ENCODE measurements at regions not wholly inside any gene's neighbourhood (a gene's known extent, or its start where the extent isn't known, plus 50 kb on each side); places are given as distances from the start of the nearest gene placed in this dataset.

- DNase-seq (ENCODE audit: low read depth), result peak; percentile 95
Measured at GRCh38 chr3:43866529-43867353, 176.0 kb downstream of the ABHD5 start.

DNA sequence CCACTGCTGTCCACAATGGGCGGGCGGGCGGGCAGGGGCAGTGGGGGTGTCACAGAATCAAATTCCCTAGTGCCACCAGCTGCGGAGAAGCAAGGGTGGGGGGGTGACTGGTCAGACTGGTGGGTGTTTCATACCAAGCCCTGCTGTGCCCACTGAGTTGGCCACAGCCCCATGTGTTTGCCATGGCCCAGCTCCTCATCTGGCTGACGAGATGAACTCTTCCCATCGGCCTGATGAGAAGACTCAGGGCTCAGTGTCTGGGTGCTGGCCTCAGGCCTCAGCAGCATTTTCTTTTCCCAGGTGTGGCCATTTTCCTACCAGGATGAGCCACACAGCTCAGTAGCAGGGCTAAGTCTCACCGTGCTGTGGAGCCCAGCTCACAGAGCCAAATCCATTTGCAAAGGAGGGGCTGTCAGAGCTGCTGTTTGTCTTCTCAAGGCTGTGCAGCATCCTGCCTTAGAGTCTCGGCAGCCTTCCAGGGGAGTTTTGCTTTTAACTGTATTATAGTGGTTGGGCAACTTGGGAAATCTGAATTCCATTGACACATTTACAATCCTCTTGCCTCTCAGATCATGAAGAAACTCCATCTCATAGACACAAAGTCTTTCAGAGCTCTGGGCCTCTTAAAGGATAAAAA lies 176.8 kb downstream of the ABHD5 start:
- DNase-seq (ENCODE audit: low read depth), result peak; percentile 73

DNA sequence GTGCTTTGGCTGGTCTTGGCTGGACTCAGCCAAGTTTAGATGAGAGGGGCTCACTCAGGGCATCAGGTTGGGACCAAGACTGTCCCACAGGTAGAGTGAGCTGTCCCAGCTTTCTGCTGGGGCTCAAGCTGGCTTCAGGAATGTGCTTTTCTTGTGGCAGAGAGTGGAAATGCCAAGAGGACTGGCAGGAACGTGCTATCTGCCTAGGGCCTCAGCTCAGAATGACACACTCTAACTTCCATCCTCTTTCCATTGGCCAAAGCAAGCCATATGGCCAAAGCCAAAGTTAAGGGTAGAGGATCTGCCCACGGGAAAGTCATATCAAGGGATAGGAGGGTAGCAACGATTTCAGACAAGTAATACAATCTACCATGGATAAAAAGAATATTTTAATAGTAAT lies 178.8 kb downstream of the ABHD5 start:
- peak; percentile 35 for DNase-seq (ENCODE audit: low read depth)

- peak; percentile 89 for DNase-seq (ENCODE audit: low read depth)
Measured at GRCh38 chr3:43870120-43870519, 179.4 kb downstream of the ABHD5 start.

DNA sequence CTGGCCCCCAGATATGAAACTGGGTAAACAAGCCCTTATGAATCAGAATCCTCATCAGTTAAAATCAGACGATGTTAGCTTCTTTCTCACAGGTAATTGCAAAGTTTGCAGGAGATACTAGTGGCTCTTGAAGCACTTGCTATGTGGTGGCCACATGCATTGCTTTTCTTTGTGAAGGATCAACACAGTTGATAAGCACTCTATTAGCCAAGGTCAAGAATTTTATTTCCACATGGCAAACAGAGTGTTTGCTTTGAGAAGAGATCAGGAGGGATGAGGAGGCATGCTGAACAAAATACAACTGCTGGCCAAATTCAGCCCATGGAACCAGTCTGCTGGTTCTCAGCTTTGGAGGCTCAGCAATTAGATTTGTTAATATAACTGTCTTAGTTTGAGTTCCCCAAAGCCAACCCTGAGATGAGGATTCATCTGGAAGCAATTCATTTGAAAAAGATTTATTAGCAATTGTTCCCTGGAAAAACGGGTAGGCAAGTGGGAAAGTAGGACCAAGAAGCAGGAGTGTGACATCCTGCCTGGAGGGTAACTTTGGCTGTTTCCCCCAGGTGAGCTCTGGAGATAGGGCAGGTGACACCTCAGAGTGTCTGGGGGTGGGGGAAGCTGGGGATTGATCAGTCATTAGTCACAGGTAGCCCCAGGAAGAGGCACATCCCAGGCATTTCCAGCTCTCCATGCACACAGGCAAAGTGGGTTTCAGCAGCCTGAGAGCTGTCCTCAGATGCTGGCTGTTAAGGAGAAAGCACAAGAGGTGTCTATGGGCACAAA lies 180.3 kb downstream of the ABHD5 start:
- peak; percentile 21 for DNase-seq (ENCODE audit: low read depth)

GRCh38 chr3:43871627-43872245 lies 181.0 kb downstream of the ABHD5 start:
- peak; percentile 29 for DNase-seq (ENCODE audit: low read depth)

- peak; percentile 92 for DNase-seq (ENCODE audit: low read depth)
Measured at GRCh38 chr3:43872301-43872700, 181.6 kb downstream of the ABHD5 start.

DNA sequence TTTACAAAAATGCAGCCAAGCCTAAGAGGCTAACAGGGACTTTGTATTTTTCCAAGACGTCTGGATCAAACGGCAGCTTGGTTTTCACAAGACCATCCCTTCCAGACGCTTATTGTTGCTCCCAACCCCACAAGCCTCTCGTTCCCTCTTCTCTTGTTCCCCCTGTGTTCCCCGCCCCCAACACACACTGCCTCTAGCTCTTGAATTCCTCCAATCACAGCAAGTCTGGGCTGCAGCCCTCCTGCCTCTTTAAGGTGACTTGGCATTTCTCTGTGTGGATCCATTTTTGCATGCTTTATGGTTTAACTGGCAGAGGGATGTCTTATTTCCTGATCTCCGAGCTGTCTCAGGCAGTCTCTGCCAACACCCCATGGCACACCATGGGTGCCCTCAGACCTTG lies 182.2 kb downstream of the ABHD5 start:
- peak; percentile 89 for DNase-seq (ENCODE audit: low read depth)

DNA sequence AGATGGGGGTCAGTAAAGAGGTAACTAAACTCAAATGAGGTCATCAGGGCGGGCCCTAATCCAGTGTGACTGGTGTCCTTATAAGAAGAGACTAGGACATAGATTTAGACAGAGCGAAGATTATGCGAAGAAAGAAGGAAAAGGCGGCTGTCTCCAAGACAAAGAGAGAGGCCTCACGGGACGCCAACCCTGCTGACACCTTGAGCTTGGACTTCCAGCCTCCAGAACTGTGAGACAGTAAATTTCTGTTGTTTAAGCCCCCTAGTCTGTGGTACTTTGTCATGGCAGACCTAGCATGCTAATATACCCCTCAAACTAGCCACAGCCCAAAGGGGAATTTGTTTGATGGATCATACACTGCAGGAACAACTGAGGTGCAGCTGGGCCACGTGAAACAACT lies 183.0 kb downstream of the ABHD5 start:
- peak; percentile 32 for DNase-seq (ENCODE audit: low read depth)

DNA sequence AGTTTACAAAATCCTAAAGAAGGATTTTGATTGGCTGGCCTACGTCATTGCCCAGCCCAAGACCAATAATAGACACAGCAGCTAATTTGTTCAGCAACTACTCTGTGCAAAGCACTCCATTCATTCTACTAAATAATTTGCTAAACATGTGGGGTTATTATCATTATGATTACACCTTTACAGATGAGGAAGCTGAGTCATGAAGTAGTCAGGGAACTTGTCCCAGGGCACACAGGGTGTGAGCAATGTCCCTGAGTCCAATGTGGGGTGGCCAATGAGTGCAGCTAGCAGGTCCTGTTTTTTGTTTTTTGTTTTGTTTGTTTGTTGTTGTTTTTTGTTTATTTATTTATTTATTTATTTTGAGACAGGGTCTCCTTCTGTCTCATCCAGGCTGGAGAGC lies 183.6 kb downstream of the ABHD5 start:
- DNase-seq (ENCODE audit: low read depth), result peak; percentile 23

- no peak for DNase-seq (ENCODE audit: low read depth)
Measured at GRCh38 chr3:43874731-43875130, 184.0 kb downstream of the ABHD5 start.

- no peak for DNase-seq (ENCODE audit: low read depth)
Measured at GRCh38 chr3:43876648-43877047, 185.9 kb downstream of the ABHD5 start.

DNA sequence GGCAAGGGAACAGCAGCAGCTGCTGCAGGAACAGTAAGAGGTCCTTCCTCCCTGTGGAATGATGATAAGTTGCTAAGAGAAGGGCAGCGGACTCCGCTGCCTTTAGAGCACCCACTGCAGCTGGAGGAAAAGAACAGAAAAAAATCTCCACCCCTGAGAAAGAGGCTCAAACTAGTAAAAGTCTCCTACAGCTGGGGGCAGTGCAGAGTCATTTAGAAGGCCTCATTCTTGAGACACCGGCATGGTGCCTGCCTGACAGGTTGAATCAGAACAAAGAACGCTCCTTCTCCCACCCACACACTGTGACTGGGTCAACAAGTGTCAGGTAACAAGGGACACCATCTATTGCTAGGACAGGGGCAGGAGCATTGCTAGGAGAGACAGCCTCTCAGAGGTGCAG lies 188.4 kb downstream of the ABHD5 start:
- DNase-seq (ENCODE audit: low read depth), result no peak

- no peak for DNase-seq (ENCODE audit: low read depth)
Measured at GRCh38 chr3:43882976-43883680, 192.4 kb downstream of the ABHD5 start.

GRCh38 chr3:43883729-43884396 lies 193.1 kb downstream of the ABHD5 start:
- no peak for DNase-seq (ENCODE audit: low read depth)

DNA sequence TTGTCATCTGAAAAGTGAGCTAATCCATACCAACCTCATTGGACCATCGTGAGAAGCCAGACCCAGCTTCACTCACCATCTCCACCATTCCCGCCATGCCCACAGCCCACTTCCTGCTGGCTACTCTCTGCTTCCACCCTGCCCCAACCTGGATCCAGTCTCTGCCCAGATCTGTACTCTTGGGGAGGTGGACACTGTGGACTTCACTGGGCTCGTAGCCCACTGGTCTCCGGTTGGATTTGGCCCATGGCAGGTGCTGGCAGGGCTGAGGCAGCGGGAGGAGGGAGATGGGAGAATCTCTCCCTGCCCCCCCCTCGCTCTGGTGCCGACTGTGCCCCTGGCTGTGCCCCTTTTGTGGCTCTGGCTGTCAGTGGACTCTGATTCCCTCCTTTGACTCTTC lies 193.8 kb downstream of the ABHD5 start:
- DNase-seq (ENCODE audit: low read depth), result no peak

DNA sequence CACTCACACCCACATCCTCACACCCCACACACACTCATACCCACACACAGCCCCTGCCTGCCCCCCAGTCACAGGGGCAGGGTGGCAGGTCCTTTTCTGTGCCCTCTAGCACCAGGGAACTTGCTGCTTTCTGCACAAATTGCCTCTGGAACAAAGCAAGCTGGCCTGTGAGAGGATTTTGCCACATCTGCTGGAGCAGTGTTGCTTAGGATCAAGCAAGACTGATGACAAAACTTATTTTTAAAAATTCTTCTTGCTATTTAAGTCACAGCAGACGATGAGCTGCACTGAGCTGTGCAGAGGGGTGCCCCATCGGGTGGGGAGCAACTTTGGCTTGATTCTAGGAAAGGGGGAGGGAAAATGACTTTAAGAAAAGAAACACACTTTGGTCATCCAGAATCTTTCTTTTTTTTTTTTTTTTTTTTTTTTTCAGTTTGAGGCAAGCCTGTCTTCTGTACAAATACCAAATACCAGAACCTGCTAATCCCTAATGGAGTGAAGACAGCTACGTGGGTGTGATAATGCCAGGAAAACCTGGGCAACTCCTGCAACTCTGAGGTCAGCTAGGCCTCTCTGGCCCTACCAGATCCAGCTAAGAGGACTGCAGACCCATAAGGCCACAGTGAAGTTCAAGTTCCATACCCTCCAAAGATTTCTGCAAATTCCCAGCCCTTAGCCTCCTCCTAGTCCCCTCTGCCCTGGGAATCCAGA lies 195.3 kb downstream of the ABHD5 start:
- no peak for DNase-seq (ENCODE audit: low read depth)

DNA sequence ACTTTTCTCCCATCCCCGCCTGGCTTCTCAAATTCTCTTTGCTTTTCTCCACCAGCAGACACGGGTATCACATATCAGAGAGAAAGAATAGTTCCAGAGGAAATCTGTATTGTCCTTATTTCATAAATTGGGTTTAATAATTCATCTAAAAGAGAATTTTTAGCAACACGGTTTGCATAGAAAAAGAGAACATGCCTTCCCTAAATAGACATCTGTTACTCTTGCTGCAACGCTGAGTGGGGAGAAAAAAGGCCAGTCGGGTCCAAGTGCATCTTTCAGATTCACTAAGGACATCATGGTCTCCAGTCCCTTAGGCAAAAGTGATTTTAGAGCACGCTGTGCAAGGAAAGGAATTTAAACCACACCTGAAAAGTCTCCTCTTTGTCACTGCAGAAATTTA lies 201.3 kb downstream of the ABHD5 start:
- DNase-seq (ENCODE audit: low read depth), result no peak

DNA sequence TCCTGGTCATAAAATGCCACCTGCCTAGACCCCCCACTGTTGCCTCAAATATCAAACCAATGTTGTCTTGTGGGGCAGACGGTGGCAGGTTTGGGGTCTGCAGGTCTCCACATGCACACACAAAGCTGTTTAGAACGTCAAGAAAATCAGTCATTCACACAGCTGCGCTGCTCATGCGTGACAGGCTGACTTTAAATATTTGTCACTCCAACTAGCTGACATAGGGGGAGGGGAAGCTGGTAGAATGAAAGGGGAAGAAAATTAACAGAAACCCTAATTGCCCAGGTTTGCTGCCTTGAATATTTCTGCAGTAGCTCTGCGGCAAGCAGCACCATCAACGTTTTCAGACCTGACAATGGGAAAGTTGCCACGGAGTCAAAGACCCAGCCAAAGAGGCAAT lies 201.8 kb downstream of the ABHD5 start:
- DNase-seq (ENCODE audit: low read depth), result no peak

DNA sequence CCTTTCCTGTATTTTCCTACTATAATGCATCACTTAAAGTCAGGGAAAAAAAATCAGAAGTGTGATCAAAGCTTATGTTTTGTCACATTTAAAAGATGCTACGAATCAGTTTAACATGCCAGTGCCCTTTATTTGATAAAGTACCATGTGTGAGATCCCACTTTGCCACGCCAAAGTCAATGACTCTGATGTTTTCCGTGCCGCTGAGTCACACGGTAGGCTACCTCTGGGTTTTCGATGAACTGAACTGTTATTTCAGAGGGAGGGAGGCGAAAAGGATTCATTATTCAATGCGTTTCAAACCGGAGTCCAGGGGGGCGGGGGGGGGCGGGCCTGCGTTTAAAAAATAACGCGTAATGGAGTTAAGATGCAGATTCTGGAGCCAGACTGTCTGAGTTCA lies 203.0 kb downstream of the ABHD5 start:
- DNase-seq (ENCODE audit: low read depth), result peak; percentile 38

All from Daoy (cell line).